Type B pancreatic cell (in vitro differentiated cells): ENCODE measurements at regions not wholly inside any gene's neighbourhood (a gene's known extent, or its start where the extent isn't known, plus 50 kb on each side); places are given as distances from the start of the nearest gene placed in this dataset.
"Not testable (repeated sequence)": the region's sequence is repeated elsewhere in the genome, so short reads cannot be mapped to it uniquely, and the experiment has no call there.

Source experiments
- DNase-seq: peaks from one replicate; pipeline ENCODE4 v3.0.0; 2021; ENCODE audit warnings: mixed read lengths; ENCODE audit not compliant: unreplicated experiment; ENCODE audit errors: extremely low spot score
- H3K27ac Mint-ChIP-seq: 2 replicates; pipeline ENCODE4 v1.8.0; 2021; ENCODE audit warnings: mild to moderate bottlenecking, mixed read lengths
- H3K27me3 Mint-ChIP-seq: 2 replicates; pipeline ENCODE4 v1.8.0; 2021; ENCODE audit warnings: mixed read lengths
- H3K36me3 Mint-ChIP-seq: 2 replicates; pipeline ENCODE4 v1.8.0; 2021; ENCODE audit warnings: mixed read lengths
- H3K4me1 Mint-ChIP-seq: one replicate; pipeline ENCODE4 v1.8.0; 2021; ENCODE audit warnings: mixed read lengths; ENCODE audit not compliant: unreplicated experiment
- H3K4me3 Mint-ChIP-seq: 2 replicates; pipeline ENCODE4 v1.8.0; 2021; ENCODE audit warnings: mild to moderate bottlenecking, mixed read lengths
- H3K9me3 Mint-ChIP-seq: 2 replicates; pipeline ENCODE4 v1.8.0; 2021; ENCODE audit warnings: mixed read lengths
- TF ChIP-seq, protein P1 (sequence below): fragments of 200-600 bp; sonication (generic); conservative IDR thresholded peaks from 2 replicates; pipeline ENCODE4 v1.5.0; 2021; ENCODE audit warnings: antibody characterized with exemption, mild to moderate bottlenecking

GRCh38 chr7:29637374-29637773, 73.7 kb downstream of the PRR15 start:
- TF ChIP-seq, protein P1, sequence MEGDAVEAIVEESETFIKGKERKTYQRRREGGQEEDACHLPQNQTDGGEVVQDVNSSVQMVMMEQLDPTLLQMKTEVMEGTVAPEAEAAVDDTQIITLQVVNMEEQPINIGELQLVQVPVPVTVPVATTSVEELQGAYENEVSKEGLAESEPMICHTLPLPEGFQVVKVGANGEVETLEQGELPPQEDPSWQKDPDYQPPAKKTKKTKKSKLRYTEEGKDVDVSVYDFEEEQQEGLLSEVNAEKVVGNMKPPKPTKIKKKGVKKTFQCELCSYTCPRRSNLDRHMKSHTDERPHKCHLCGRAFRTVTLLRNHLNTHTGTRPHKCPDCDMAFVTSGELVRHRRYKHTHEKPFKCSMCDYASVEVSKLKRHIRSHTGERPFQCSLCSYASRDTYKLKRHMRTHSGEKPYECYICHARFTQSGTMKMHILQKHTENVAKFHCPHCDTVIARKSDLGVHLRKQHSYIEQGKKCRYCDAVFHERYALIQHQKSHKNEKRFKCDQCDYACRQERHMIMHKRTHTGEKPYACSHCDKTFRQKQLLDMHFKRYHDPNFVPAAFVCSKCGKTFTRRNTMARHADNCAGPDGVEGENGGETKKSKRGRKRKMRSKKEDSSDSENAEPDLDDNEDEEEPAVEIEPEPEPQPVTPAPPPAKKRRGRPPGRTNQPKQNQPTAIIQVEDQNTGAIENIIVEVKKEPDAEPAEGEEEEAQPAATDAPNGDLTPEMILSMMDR, result no peak
- H3K4me1 Mint-ChIP-seq, result peaks cover 19% of the 10 kb centered on the region
- H3K4me3 Mint-ChIP-seq, result no peak overlapping the region
- H3K9me3 Mint-ChIP-seq, result no peaks in the 10 kb centered on the region
- no peak for DNase-seq
- no peaks in the 10 kb centered on the region for H3K27me3 Mint-ChIP-seq
- no peaks in the 10 kb centered on the region for H3K36me3 Mint-ChIP-seq
- H3K27ac Mint-ChIP-seq, result no peak overlapping the region

GRCh38 chr7:29638841-29639240, 75.2 kb downstream of the PRR15 start:
- not testable (repeated sequence) for H3K27me3 Mint-ChIP-seq, H3K4me3 Mint-ChIP-seq, H3K36me3 Mint-ChIP-seq, H3K9me3 Mint-ChIP-seq, DNase-seq, H3K27ac Mint-ChIP-seq
- peaks cover 19% of the 10 kb centered on the region for H3K4me1 Mint-ChIP-seq

DNA sequence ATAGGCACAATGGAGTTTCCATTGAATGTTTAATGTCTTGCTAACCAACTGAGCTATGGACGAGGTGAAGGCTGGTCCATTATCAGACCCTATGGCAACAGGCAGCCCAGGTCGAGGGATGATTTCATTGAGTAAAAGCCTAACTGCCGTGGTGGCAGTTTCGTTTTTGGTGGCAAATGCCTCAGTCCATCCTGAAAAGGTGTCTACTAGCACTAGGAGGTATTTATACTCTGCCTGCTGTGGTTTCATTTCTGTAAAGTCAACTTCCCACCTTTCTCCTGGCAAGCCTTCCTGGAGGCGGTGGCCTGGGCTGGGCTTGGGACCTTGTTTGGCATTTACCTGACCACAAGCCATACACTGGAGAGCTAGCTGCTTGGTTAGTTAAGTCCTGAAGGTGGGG, 75.8 kb downstream of the PRR15 start:
- TF ChIP-seq, protein P1, result no peak
- Mint-ChIP-seq H3K27ac (no peak overlapping the region), H3K36me3 (no peaks in the 10 kb centered on the region), H3K9me3 (no peaks in the 10 kb centered on the region), H3K4me1 (peaks cover 19% of the 10 kb centered on the region), H3K4me3 (no peak overlapping the region), H3K27me3 (no peaks in the 10 kb centered on the region)
- no peak for DNase-seq

DNA sequence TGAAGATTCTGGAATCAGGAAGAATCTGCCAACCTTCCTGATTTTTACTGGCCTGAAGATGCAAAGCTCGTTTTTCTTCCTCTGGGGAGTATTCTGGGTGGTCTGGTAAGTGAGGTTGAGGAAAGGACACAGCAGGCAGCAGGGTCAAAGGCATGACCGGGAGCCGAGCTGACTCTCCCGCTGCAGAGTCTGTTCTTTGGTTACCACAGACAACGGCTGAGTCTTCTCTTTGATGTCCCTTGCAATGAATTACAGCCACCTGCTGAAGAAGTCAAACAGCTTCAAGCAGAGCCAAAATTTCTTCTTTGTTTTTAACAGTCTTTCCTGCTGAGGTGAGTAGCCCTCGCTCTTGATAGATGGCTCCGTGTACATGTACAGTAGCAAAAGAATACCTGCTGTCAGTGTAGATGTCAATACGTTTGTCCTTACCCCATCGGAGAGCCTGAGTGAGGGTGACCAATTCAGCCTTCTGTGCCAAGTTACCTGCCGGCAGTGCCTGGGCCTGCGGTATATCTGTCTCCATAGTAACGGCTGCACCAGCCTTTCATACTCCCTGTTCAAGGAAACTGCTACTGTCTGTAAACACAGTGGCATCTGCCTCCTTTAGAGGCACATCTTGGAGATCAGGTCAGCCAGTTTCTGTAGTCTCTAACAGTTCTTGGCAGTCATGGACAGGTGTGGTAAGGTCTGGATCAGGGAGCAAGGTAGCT, 76.4 kb downstream of the PRR15 start:
- peaks cover 19% of the 10 kb centered on the region for H3K4me1 Mint-ChIP-seq
- H3K27ac Mint-ChIP-seq, result peak overlapping the region; percentile 27
- DNase-seq, result no peak
- TF ChIP-seq, protein P1, result no peak
- H3K9me3 Mint-ChIP-seq, result no peaks in the 10 kb centered on the region
- H3K4me3 Mint-ChIP-seq, result peak overlapping the region; percentile 19
- no peaks in the 10 kb centered on the region for H3K27me3 Mint-ChIP-seq
- no peaks in the 10 kb centered on the region for H3K36me3 Mint-ChIP-seq

DNA sequence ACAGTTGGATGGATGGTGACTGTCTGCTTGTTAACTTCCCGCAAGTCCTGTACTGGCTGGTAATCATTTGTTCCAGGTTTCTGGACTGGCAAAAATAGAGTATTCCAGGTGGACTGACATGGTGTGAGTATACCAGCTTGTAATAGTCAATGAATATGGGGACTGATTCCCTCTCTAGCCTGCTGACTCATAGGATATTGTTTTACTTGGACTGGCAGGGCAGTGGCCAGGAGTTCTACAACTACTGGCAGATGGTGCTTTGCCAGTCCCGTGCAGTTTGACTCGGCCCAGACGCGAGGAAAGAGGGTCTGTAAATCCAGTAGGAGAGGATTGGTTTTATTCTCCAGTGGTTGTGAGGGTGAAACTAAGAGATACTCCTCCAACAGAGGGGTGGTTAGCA, 78.0 kb downstream of the PRR15 start:
- DNase-seq, result no peak
- Mint-ChIP-seq H3K4me1 (peaks cover 19% of the 10 kb centered on the region), H3K27ac (no peak overlapping the region), H3K27me3 (no peaks in the 10 kb centered on the region), H3K36me3 (no peaks in the 10 kb centered on the region), H3K9me3 (no peaks in the 10 kb centered on the region), H3K4me3 (no peak overlapping the region)
- TF ChIP-seq, protein P1, result no peak

DNA sequence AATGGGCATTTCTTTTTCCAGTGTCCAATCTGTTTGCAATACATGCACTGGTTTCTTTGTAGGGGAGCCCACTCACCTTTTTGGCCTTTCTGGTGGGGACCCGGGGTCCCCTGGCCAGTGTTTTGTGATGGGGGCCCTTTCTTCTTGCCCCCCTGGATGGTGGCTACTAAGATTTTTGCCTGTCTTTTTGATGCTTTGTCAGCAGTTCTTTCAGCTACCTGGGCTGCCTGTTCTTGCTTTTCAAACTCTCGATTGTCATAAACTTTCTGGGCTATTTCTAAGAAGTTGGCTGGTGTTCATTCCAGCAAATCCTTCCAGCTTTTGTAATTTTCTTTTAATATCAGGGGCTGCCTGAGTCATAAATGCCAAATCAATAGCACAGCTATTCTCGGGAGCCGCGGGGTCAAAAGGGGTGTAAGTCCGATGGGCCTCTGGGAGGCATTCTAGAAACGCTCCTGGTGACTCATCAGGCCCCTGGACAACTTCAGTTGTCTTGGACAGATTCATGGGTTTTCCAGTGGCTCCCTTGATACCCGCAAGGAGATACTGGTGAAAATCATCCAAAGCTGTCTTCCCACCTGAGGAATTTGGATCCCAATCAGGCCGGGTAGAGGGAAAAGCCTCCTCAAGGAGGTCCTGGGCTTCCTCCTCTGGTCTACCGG, 79.0 kb downstream of the PRR15 start:
- no peak for DNase-seq
- Mint-ChIP-seq H3K9me3 (no peaks in the 10 kb centered on the region), H3K27ac (no peak overlapping the region), H3K4me1 (peaks cover 19% of the 10 kb centered on the region), H3K27me3 (no peaks in the 10 kb centered on the region), H3K4me3 (no peak overlapping the region), H3K36me3 (peaks cover 5% of the 10 kb centered on the region)
- TF ChIP-seq, protein P1, result no peak

DNA sequence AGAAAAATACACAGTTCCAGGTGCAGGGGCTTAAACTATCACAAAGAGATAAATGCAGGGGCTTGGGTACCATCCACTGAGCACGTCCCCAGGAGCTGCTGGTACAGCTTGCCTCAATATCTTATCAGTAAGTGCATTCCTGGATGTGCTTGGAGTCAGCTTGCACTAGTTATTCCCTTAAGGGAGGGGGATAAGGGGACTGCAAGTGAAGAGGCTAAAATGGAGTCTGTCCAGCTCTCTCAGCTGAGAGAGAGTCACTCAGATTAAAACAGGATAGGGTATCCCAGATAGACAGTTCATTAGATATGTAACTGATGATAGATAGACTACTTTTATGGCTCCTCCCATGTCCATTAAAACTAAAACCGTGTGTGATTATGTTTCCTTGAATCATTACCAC, 82.5 kb downstream of the PRR15 start:
- H3K27me3 Mint-ChIP-seq, H3K4me1 Mint-ChIP-seq, H3K9me3 Mint-ChIP-seq, H3K36me3 Mint-ChIP-seq, DNase-seq, H3K4me3 Mint-ChIP-seq, H3K27ac Mint-ChIP-seq: not testable (repeated sequence)
